ENCODE measurements at regions not wholly inside any gene's neighbourhood (a gene's known extent, or its start where the extent isn't known, plus 50 kb on each side); places are given as distances from the start of the nearest gene placed in this dataset.
"Not testable (repeated sequence)": the region's sequence is repeated elsewhere in the genome, so short reads cannot be mapped to it uniquely, and the experiment has no call there.

DNA sequence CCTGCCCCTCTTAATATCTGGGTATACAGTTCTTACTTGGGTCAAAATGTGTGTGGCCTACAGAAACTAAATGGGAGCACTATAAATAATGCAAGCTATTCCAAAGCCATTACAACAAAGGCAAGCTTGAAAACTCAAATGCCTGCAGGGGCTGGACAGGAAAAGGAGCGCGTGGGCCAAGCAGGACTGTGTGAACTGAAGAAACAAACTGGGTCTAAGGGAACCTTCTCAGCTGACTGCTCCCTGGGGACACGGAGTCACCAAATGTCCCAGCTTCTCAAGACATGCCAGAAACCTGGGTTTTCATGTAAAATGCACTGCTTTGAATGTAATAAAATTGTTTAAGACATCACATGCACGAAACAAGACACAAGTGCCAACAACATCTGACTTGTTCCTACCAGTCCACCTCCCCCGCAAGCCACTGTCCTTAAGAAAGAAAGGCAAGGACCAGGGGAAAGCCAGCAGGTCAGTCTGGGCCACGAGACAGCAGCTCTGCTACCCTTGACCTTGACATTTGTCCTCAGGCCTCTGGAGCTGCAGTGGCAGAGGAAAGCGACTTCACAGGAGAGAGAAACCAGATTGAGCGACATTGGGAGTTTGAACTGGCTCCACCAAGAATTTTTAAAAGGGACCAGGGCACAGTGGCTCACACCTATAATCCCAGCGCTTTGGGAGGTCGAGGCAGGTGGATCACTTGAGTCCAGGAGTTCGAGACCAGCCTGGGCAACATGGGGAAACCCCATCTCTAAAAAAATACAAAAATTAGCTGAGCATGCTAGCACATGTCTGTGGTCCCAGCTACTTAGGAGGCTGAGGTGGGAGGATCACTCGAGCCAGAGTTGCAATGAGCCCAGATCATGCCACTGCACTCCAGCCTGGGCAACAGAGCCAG, 89.7 kb upstream of the SH3BP4 start:
- DNase-seq (ENCODE audit: insufficient read length, low spot score) (no peak), FAIRE-seq (no peak)
- TF ChIP-seq, protein P1, sequence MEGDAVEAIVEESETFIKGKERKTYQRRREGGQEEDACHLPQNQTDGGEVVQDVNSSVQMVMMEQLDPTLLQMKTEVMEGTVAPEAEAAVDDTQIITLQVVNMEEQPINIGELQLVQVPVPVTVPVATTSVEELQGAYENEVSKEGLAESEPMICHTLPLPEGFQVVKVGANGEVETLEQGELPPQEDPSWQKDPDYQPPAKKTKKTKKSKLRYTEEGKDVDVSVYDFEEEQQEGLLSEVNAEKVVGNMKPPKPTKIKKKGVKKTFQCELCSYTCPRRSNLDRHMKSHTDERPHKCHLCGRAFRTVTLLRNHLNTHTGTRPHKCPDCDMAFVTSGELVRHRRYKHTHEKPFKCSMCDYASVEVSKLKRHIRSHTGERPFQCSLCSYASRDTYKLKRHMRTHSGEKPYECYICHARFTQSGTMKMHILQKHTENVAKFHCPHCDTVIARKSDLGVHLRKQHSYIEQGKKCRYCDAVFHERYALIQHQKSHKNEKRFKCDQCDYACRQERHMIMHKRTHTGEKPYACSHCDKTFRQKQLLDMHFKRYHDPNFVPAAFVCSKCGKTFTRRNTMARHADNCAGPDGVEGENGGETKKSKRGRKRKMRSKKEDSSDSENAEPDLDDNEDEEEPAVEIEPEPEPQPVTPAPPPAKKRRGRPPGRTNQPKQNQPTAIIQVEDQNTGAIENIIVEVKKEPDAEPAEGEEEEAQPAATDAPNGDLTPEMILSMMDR (IDR thresholded peaks at IDR 0.05; ENCODE audit: insufficient read depth, missing control alignments), result no peak

DNA sequence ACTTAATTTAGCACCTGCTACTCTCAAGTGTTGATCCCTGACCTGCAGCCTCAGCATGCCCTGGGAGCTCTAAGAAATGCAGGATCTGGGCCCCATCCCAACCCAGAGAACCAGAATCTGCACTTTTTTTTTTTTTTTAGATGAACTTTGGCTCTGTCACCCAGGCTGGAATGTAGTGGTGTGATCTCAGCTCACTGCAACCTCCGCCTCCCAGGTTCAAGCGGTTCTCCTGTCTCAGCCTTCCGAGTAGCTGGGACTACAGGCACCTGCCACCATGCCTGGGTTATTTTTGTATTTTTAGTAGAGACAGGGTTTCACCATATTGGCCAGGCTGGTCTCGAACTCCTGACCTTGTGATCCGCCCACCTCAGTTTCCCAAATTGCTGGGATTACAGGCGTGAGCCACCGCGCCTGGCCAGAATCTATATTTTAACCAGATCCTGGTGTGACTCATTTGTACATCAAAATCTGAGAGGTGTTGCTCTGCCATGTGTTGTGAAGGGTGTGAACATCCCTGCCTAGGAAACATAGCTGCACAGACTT, 92.4 kb upstream of the SH3BP4 start:
- FAIRE-seq, result not testable (repeated sequence)

DNA sequence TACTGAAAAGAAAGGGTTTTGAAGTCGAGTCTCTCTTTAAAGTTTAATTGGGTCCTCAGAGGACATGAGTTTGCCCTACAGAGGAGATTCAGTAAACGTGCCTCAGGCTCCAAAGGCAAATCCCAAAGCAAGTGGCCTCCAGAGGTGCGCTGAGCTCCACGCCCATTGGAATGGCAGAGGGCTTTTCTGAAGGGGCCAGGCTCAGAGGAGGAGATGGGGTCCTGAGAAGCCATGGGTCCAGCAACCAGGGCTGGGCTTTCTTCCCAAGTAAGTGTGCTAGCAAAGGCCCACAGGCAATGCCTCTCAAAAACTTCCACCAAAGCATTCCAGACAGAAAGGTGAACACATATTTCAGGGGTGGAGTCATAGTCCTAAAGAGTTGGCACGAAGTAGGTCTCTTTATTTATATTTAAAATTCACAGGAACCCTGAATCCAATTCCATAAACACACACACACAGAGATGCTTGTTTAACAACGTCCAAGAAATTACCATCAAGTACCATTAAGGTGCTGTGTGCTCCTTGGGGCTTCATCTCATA, 93.0 kb upstream of the SH3BP4 start:
- FAIRE-seq, result no peak

More for the DNA sequence above, 92.4 kb upstream of the SH3BP4 start:
- not testable (repeated sequence) for DNase-seq (ENCODE audit: insufficient read length, low spot score)

DNA sequence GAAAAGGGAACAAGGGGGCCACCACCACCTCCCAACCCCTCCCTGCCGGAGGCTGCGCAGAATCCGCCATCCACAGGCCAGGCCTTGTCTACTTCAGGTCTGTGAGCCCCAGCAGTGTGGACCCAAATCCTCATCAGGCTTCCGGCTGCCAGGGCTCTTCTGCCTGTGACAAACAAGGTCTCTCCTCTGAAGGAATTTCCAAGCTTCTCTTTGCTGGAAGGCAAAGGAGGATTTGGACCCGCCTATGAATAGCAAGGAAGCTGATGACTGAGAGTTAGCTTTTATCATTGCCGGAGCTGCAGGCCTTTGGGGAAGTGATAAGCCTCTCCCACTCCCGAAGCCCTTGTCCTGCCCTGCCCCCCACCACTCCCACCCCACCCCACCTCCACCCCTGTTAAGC, 93.7 kb upstream of the SH3BP4 start:
- TF ChIP-seq, protein P1 (IDR thresholded peaks at IDR 0.05; ENCODE audit: insufficient read depth, missing control alignments), result no peak
- DNase-seq (ENCODE audit: insufficient read length, low spot score), result no peak
- no peak for FAIRE-seq

More for the DNA sequence above, 93.0 kb upstream of the SH3BP4 start:
- DNase-seq (ENCODE audit: insufficient read length, low spot score), result no peak
- TF ChIP-seq, protein P1 (IDR thresholded peaks at IDR 0.05; ENCODE audit: insufficient read depth, missing control alignments), result no peak

DNA sequence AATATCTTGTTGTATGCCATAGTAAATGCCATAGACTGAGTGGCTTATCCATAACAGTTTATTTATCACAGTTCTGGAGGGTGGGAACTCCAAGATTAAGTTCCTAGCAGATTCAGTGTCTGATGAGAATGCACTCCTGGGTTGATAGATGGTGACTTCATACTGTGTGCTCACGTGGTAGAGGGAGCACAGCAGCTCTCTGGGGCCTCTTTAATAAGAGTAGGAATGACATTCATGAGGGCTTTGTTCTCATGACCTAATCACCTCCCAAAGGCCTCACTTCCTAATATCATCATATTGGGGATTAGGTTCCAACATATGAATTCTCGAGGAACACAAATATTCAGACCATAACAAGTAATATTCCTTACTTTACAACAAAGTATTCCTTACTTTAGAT, 98.1 kb upstream of the SH3BP4 start:
- no peak for DNase-seq (ENCODE audit: insufficient read length, low spot score)
- no peak for FAIRE-seq
- TF ChIP-seq, protein P1 (IDR thresholded peaks at IDR 0.05; ENCODE audit: insufficient read depth, missing control alignments), result no peak

DNA sequence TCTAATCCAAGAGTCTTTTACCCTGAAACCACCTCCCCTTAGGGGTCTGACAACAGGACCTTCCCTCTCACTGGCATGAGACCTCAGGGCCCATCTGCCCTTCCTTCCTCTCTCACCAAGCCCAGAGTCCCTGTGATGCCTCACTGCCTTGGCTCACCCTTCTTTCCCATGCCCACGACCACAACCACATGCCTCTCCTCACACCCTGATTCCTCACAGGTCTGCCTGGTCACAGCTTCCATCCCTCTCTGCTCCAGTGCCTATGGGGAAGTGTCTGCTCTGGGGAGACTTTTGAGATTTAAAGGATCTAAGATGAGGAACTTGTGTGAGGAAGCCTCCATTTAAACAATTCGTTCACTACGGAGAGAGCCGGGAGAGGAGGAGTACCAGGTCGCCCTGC, 98.9 kb upstream of the SH3BP4 start:
- no peak for DNase-seq (ENCODE audit: insufficient read length, low spot score)
- TF ChIP-seq, protein P1 (IDR thresholded peaks at IDR 0.05; ENCODE audit: insufficient read depth, missing control alignments), result no peak
- FAIRE-seq, result no peak

DNA sequence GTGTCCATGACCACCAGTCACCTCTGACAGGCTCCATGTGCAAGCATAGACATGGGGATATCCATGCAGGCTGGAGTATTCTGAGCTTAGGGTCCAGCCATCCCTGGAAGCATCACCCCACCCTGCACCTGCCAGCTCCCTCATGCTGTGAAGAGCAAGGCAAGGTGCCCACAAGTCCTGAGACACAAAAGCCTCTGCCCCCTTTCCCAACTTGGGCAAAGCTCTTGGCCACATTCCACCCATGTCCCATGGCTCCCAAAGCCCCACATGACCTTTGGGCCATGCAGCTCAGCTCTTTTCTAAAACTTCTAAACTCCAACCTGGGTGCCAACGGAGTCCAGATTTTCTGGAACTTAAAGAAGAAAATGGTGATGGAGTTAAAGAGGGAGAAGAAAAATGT, 99.8 kb upstream of the SH3BP4 start:
- TF ChIP-seq, protein P1 (IDR thresholded peaks at IDR 0.05; ENCODE audit: insufficient read depth, missing control alignments), result no peak
- no peak for FAIRE-seq
- DNase-seq (ENCODE audit: insufficient read length, low spot score), result no peak
